ENCODE measurements at regions not wholly inside any gene's neighbourhood (a gene's known extent, or its start where the extent isn't known, plus 50 kb on each side); places are given as distances from the start of the nearest gene placed in this dataset.

- no peak for TF ChIP-seq MIER3 (CRISPR knock-in tag; IDR thresholded peaks at IDR 0.05; ENCODE audit: borderline replicate concordance)
- no peak for TF ChIP-seq TFDP2 (CRISPR knock-in tag; IDR thresholded peaks at IDR 0.05)
- no peak for TF ChIP-seq RELA (CRISPR knock-in tag; IDR thresholded peaks at IDR 0.05)
- no peak for TF ChIP-seq ZC3H4 (CRISPR knock-in tag; IDR thresholded peaks at IDR 0.05; ENCODE audit: borderline replicate concordance)
- TF ChIP-seq SMYD3 (CRISPR knock-in tag; IDR thresholded peaks at IDR 0.05), result no peak
These were observed 839.5 kb downstream of the FRK start (continued) for GRCh38 chr6:115221198-115221597.

- H3K9ac ChIP-seq (ENCODE audit: insufficient read depth, low read depth, low read length), result no peak overlapping the region
- no peaks in the 10 kb centered on the region for H3K4me1 ChIP-seq (ENCODE audit: insufficient read depth, low read length)
- no peaks in the 10 kb centered on the region for H3K27me3 ChIP-seq (ENCODE audit: control insufficient read depth in 1 of 2, insufficient read depth in 2 of 2, low read length in 2 of 2)
- in situ Hi-C loops (cut with HindIII; ENCODE audit: extremely low pct_ligation_motif_present, low pct_unique_long_range_greater_than_20kb), result no loop called here
- FAIRE-seq, result no peak
- no peaks in the 10 kb centered on the region for H3K36me3 ChIP-seq (replicated peaks in 1 of 2; ENCODE audit: control insufficient read depth in 1 of 2, insufficient read depth in 2 of 2, low read length in 2 of 2)
- TF ChIP-seq MAFF (IDR thresholded peaks at IDR 0.05; ENCODE audit: low read depth, low read length), result peak; percentile 72
- TF ChIP-seq KLF13 (CRISPR knock-in tag; IDR thresholded peaks at IDR 0.05), result no peak
- TF ChIP-seq NFE2L2 (IDR thresholded peaks at IDR 0.05; ENCODE audit: low read length), result peak; percentile 5; the same call in 1 of the 2 replicates
- no peak for TF ChIP-seq ZC3H13 (CRISPR knock-in tag; IDR thresholded peaks at IDR 0.05)
- peak; percentile 67 to 87 for TF ChIP-seq MAFK (conservative IDR thresholded peaks at IDR 0.05 in 1 of 2, IDR thresholded peaks at IDR 0.05 in 1 of 2; ENCODE audit: low read length in 2 of 2)
- no peak overlapping the region for H3K4me3 ChIP-seq (replicated peaks in 1 of 3; ENCODE audit: insufficient read depth in 1 of 3, low read depth in 2 of 3, low read length in 3 of 3)
- no peak for ATAC-seq
- no TSS peak for BruUV-seq (replicated peaks)
- H3K27ac ChIP-seq (ENCODE audit: extremely low read length, insufficient read depth, low read length), result no peak overlapping the region
- no peak overlapping the region for H3K4me2 ChIP-seq (ENCODE audit: low read depth, low read length)
- no peak overlapping the region for H2AFZ ChIP-seq (ENCODE audit: low read length)
- POLR2A ChIA-PET, result no interaction called here
- DNase-seq (ENCODE audit: low spot score), result no peak
- H3K79me2 ChIP-seq (ENCODE audit: insufficient read depth, low read length), result no peaks in the 10 kb centered on the region
- intact Hi-C loops (cut with micrococcal nuclease; ENCODE audit: unreplicated experiment), result no loop called here
- H4K20me1 ChIP-seq (ENCODE audit: insufficient read depth, low read length), result no peaks in the 10 kb centered on the region
- H3K9me3 ChIP-seq (ENCODE audit: low read length), result peaks cover 39% of the 10 kb centered on the region
- CTCF ChIA-PET (ENCODE audit: low intra/inter-chr PET ratio, low total read pairs), result no interaction called here
These were observed 840.0 kb downstream of the FRK start for GRCh38 chr6:115220551-115221159.

All from HepG2 (cell line).